ENCODE measurements at regions not wholly inside any gene's neighbourhood (a gene's known extent, or its start where the extent isn't known, plus 50 kb on each side); places are given as distances from the start of the nearest gene placed in this dataset.

GRCh38 chr13:111947026-111947810 is 119.7 kb upstream of the SOX1 start:
- TF ChIP-seq CTCF (IDR thresholded peaks at IDR 0.05) (no peak), ZNF302 (CRISPR knock-in tag; IDR thresholded peaks at IDR 0.05) (no peak), EP300 (IDR thresholded peaks at IDR 0.05) (no peak), POLR2A (IDR thresholded peaks at IDR 0.05; ENCODE audit: low read length) (no peak), JUNB (IDR thresholded peaks at IDR 0.05) (no peak), CEBPB (IDR thresholded peaks at IDR 0.05) (no peak), NR3C1 (IDR thresholded peaks at IDR 0.05) (no peak)
- TF ChIP-seq, protein P1, sequence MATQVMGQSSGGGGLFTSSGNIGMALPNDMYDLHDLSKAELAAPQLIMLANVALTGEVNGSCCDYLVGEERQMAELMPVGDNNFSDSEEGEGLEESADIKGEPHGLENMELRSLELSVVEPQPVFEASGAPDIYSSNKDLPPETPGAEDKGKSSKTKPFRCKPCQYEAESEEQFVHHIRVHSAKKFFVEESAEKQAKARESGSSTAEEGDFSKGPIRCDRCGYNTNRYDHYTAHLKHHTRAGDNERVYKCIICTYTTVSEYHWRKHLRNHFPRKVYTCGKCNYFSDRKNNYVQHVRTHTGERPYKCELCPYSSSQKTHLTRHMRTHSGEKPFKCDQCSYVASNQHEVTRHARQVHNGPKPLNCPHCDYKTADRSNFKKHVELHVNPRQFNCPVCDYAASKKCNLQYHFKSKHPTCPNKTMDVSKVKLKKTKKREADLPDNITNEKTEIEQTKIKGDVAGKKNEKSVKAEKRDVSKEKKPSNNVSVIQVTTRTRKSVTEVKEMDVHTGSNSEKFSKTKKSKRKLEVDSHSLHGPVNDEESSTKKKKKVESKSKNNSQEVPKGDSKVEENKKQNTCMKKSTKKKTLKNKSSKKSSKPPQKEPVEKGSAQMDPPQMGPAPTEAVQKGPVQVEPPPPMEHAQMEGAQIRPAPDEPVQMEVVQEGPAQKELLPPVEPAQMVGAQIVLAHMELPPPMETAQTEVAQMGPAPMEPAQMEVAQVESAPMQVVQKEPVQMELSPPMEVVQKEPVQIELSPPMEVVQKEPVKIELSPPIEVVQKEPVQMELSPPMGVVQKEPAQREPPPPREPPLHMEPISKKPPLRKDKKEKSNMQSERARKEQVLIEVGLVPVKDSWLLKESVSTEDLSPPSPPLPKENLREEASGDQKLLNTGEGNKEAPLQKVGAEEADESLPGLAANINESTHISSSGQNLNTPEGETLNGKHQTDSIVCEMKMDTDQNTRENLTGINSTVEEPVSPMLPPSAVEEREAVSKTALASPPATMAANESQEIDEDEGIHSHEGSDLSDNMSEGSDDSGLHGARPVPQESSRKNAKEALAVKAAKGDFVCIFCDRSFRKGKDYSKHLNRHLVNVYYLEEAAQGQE (IDR thresholded peaks at IDR 0.05): no peak
- TF ChIP-seq, protein P2, sequence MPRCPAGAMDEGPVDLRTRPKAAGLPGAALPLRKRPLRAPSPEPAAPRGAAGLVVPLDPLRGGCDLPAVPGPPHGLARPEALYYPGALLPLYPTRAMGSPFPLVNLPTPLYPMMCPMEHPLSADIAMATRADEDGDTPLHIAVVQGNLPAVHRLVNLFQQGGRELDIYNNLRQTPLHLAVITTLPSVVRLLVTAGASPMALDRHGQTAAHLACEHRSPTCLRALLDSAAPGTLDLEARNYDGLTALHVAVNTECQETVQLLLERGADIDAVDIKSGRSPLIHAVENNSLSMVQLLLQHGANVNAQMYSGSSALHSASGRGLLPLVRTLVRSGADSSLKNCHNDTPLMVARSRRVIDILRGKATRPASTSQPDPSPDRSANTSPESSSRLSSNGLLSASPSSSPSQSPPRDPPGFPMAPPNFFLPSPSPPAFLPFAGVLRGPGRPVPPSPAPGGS (IDR thresholded peaks at IDR 0.05): no peak

All from A549 (cell line).